ENCODE measurements at regions not wholly inside any gene's neighbourhood (a gene's known extent, or its start where the extent isn't known, plus 50 kb on each side); places are given as distances from the start of the nearest gene placed in this dataset.

DNA sequence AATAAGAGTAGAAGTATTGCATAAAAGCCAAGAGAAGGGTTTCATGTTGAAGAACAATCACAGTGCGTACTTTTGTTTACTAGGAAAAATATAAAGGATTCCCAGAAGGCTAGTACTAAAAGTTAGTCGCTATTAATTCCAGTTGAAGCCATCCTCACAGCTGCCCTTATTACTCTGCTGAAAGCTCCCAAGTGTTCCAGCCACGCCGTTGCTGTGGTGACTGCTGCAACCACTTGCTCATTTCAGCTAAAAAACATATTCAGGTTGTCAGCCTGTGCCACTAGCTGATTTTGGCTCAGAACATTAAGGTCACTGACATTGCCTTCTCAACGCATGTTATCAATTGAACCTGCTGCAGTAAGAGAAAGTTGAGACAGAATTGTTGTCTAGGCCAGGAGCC lies 87.1 kb upstream of the FNDC3A start:
- TF ChIP-seq, protein P1, sequence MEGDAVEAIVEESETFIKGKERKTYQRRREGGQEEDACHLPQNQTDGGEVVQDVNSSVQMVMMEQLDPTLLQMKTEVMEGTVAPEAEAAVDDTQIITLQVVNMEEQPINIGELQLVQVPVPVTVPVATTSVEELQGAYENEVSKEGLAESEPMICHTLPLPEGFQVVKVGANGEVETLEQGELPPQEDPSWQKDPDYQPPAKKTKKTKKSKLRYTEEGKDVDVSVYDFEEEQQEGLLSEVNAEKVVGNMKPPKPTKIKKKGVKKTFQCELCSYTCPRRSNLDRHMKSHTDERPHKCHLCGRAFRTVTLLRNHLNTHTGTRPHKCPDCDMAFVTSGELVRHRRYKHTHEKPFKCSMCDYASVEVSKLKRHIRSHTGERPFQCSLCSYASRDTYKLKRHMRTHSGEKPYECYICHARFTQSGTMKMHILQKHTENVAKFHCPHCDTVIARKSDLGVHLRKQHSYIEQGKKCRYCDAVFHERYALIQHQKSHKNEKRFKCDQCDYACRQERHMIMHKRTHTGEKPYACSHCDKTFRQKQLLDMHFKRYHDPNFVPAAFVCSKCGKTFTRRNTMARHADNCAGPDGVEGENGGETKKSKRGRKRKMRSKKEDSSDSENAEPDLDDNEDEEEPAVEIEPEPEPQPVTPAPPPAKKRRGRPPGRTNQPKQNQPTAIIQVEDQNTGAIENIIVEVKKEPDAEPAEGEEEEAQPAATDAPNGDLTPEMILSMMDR (IDR thresholded peaks at IDR 0.05), result no peak
- TF ChIP-seq POLR2A (IDR thresholded peaks at IDR 0.05), result no peak

Data from Peyer's patch (tissue), 4 donors.